BLaER1 treated with 17β-estradiol and CSF1 and Interleukin-3, amounts not matched to agents 10 nM and 100 nM (cell line): ENCODE measurements at regions not wholly inside any gene's neighbourhood (a gene's known extent, or its start where the extent isn't known, plus 50 kb on each side); places are given as distances from the start of the nearest gene placed in this dataset.
"Not testable (repeated sequence)": the region's sequence is repeated elsewhere in the genome, so short reads cannot be mapped to it uniquely, and the experiment has no call there.

Experiments
- H3K27ac ChIP-seq, 11 experiments: shearing (Covaris generic); formaldehyde crosslinking; 2 replicates each; pipeline ENCODE4 v1.8.1; 2022
- H3K27me3 ChIP-seq, 11 experiments: shearing (Covaris generic); formaldehyde crosslinking; 2 replicates each; pipeline ENCODE4 v1.8.1; 2022
- H3K36me3 ChIP-seq, 11 experiments: shearing (Covaris generic); formaldehyde crosslinking; 2 replicates each; pipeline ENCODE4 v1.8.1; 2022
- H3K4me1 ChIP-seq, 10 experiments: shearing (Covaris generic); formaldehyde crosslinking; 2 replicates each; pipeline ENCODE4 v1.8.1; 2022
- H3K4me2 ChIP-seq, 11 experiments: shearing (Covaris generic); formaldehyde crosslinking; 2 replicates each; pipeline ENCODE4 v1.8.1; 2022
- H3K4me3 ChIP-seq, 10 experiments: shearing (Covaris generic); formaldehyde crosslinking; 2 replicates each; pipeline ENCODE4 v1.8.1; 2022
- H3K9ac ChIP-seq, 11 experiments: shearing (Covaris generic); formaldehyde crosslinking; 2 replicates each; pipeline ENCODE4 v1.8.1; 2022
- H3K9me3 ChIP-seq, 11 experiments: shearing (Covaris generic); formaldehyde crosslinking; replicated peaks in 1 of 11; 2 replicates each; pipeline ENCODE4 v1.8.1; 2022
- H4K20me1 ChIP-seq, 11 experiments: shearing (Covaris generic); formaldehyde crosslinking; 2 replicates each; pipeline ENCODE4 v1.8.1; 2022
- Cebpa-rat ChIP-seq, 11 experiments: shearing (Covaris generic); IDR thresholded peaks; 2 replicates each; pipeline ENCODE4 v1.8.1; 2022

GRCh38 chr2:744088-744487 is 66.9 kb upstream of the TMEM18 start:
- Histone ChIP-seq H3K9me3 (peaks cover 0 to 6% (median 0%) of the 10 kb centered on the region in 11 experiments; a peak in 2 of 22 replicates), H3K9ac (no peak overlapping the region), H3K4me2 (no peak overlapping the region), H3K27me3 (peaks cover 0 to 24% (median 19%) of the 10 kb centered on the region in 11 experiments; a peak in 18 of 22 replicates), H3K36me3 (no peaks in the 10 kb centered on the region), H3K4me3 (no peak overlapping the region), H3K27ac (no peak overlapping the region), H3K4me1 (peaks cover 5 to 14% (median 11%) of the 10 kb centered on the region in 10 experiments; a peak in 16 of 20 replicates), H4K20me1 (no peaks in the 10 kb centered on the region; a peak in 1 of 22 replicates)
- TF ChIP-seq Cebpa-rat (IDR thresholded peaks at IDR 0.05): no peak

GRCh38 chr2:742221-742620 is 65.0 kb upstream of the TMEM18 start:
- no peak overlapping the region for H3K4me2 ChIP-seq
- peaks cover 5 to 14% (median 11%) of the 10 kb centered on the region in 10 experiments; a peak in 16 of 20 replicates for H3K4me1 ChIP-seq
- H3K27me3 ChIP-seq: peaks cover 0 to 24% (median 19%) of the 10 kb centered on the region in 11 experiments; a peak in 18 of 22 replicates
- no peaks in the 10 kb centered on the region for H3K36me3 ChIP-seq
- H4K20me1 ChIP-seq: no peaks in the 10 kb centered on the region; a peak in 1 of 22 replicates
- H3K9ac ChIP-seq: no peak overlapping the region
- no peak overlapping the region for H3K4me3 ChIP-seq
- TF ChIP-seq Cebpa-rat (IDR thresholded peaks at IDR 0.05): no peak
- H3K27ac ChIP-seq: no peak overlapping the region
- peaks cover 0 to 6% (median 0%) of the 10 kb centered on the region in 11 experiments; a peak in 2 of 22 replicates for H3K9me3 ChIP-seq

- peaks cover 0 to 24% (median 19%) of the 10 kb centered on the region in 11 experiments; a peak in 18 of 22 replicates for H3K27me3 ChIP-seq
- no peak overlapping the region for H3K27ac ChIP-seq
- peak overlapping the region in 1 of 10 experiments; percentile 64; a peak in 2 of 20 replicates for H3K4me3 ChIP-seq
- H3K4me1 ChIP-seq: peaks cover 5 to 14% (median 11%) of the 10 kb centered on the region in 10 experiments; a peak in 16 of 20 replicates
- peaks cover 0 to 6% (median 0%) of the 10 kb centered on the region in 11 experiments; a peak in 2 of 22 replicates for H3K9me3 ChIP-seq
- peak overlapping the region in 4 of 11 experiments; percentile 86 to 97 (median 92); a peak in 7 of 22 replicates for H3K4me2 ChIP-seq
- no peaks in the 10 kb centered on the region; a peak in 1 of 22 replicates for H4K20me1 ChIP-seq
- H3K36me3 ChIP-seq: no peaks in the 10 kb centered on the region
- no peak overlapping the region for H3K9ac ChIP-seq
- no peak for TF ChIP-seq Cebpa-rat (IDR thresholded peaks at IDR 0.05)
Measured at GRCh38 chr2:741195-741496, 63.9 kb upstream of the TMEM18 start.

GRCh38 chr2:740322-741194 is 63.4 kb upstream of the TMEM18 start:
- peak overlapping the region; percentile 62 to 80 (median 67) for H3K4me3 ChIP-seq

GRCh38 chr2:739864-740321 is 62.7 kb upstream of the TMEM18 start:
- peak overlapping the region; percentile 62 to 80 (median 67) for H3K4me3 ChIP-seq
- H4K20me1 ChIP-seq, H3K36me3 ChIP-seq, H3K9me3 ChIP-seq: not testable (repeated sequence)
- 0 out of 22 replicates have a peak overlapping the region, but pooled peaks of 1 of the 11 experiments have one; percentile 14 for H3K27ac ChIP-seq
- H3K4me1 ChIP-seq: peaks cover 5 to 19% (median 16%) of the 10 kb centered on the region in 10 experiments; a peak in 17 of 20 replicates
- H3K4me2 ChIP-seq: peak overlapping the region; percentile 84 to 99 (median 94)
- H3K9ac ChIP-seq: peak overlapping the region; percentile 30 to 71 (median 57); a peak in 20 of 22 replicates
- peaks cover 0 to 24% (median 19%) of the 10 kb centered on the region in 11 experiments; a peak in 18 of 22 replicates for H3K27me3 ChIP-seq

More at GRCh38 chr2:740322-741194, 63.4 kb upstream of the TMEM18 start:
- peaks cover 5 to 18% (median 16%) of the 10 kb centered on the region in 10 experiments; a peak in 17 of 20 replicates for H3K4me1 ChIP-seq
- peak overlapping the region; percentile 30 to 71 (median 57); a peak in 20 of 22 replicates for H3K9ac ChIP-seq
- not testable (repeated sequence) for H4K20me1 ChIP-seq, H3K9me3 ChIP-seq, H3K36me3 ChIP-seq
- peak overlapping the region; percentile 84 to 99 (median 94) for H3K4me2 ChIP-seq
- H3K27me3 ChIP-seq: peaks cover 0 to 24% (median 19%) of the 10 kb centered on the region in 11 experiments; a peak in 18 of 22 replicates
- 0 out of 22 replicates have a peak overlapping the region, but pooled peaks of 1 of the 11 experiments have one; percentile 14 for H3K27ac ChIP-seq

- Histone ChIP-seq H3K27me3 (peaks cover 0 to 16% (median 14%) of the 10 kb centered on the region in 11 experiments; a peak in 18 of 22 replicates), H3K9me3 (no peaks in the 10 kb centered on the region), H3K4me2 (no peak overlapping the region), H3K4me1 (peaks cover 5 to 19% (median 16%) of the 10 kb centered on the region in 10 experiments; a peak in 17 of 20 replicates), H4K20me1 (no peaks in the 10 kb centered on the region; a peak in 1 of 22 replicates), H3K9ac (no peak overlapping the region), H3K27ac (no peak overlapping the region), H3K36me3 (no peaks in the 10 kb centered on the region), H3K4me3 (no peak overlapping the region)
- no peak for TF ChIP-seq Cebpa-rat (IDR thresholded peaks at IDR 0.05)
Measured at GRCh38 chr2:736939-737338, 59.7 kb upstream of the TMEM18 start.

GRCh38 chr2:735670-736218 is 58.5 kb upstream of the TMEM18 start:
- Histone ChIP-seq H3K9ac (no peak overlapping the region), H3K36me3 (no peaks in the 10 kb centered on the region), H3K27me3 (peaks cover 0 to 4% (median 2%) of the 10 kb centered on the region in 11 experiments; a peak in 12 of 22 replicates), H4K20me1 (no peaks in the 10 kb centered on the region; a peak in 1 of 22 replicates), H3K4me2 (peak overlapping the region in 7 of 11 experiments; percentile 16 to 43 (median 21); a peak in 8 of 22 replicates), H3K4me3 (no peak overlapping the region), H3K9me3 (no peaks in the 10 kb centered on the region), H3K27ac (no peak overlapping the region), H3K4me1 (peaks cover 5 to 18% (median 16%) of the 10 kb centered on the region in 10 experiments; a peak in 17 of 20 replicates)
- no peak for TF ChIP-seq Cebpa-rat (IDR thresholded peaks at IDR 0.05)

- Histone ChIP-seq H3K27me3 (no peaks in the 10 kb centered on the region), H4K20me1 (no peaks in the 10 kb centered on the region), H3K4me1 (peaks cover 0 to 11% (median 8%) of the 10 kb centered on the region in 10 experiments; a peak in 12 of 20 replicates), H3K4me2 (no peak overlapping the region), H3K9ac (no peak overlapping the region), H3K9me3 (no peaks in the 10 kb centered on the region), H3K27ac (no peak overlapping the region), H3K4me3 (no peak overlapping the region), H3K36me3 (no peaks in the 10 kb centered on the region)
- TF ChIP-seq Cebpa-rat (IDR thresholded peaks at IDR 0.05): no peak
Measured at GRCh38 chr2:734496-734895, 57.3 kb upstream of the TMEM18 start.

GRCh38 chr2:733495-733894 is 56.3 kb upstream of the TMEM18 start:
- no peaks in the 10 kb centered on the region for H3K27me3 ChIP-seq
- H3K36me3 ChIP-seq: no peaks in the 10 kb centered on the region
- H4K20me1 ChIP-seq: no peaks in the 10 kb centered on the region
- H3K9me3 ChIP-seq: no peaks in the 10 kb centered on the region
- H3K9ac ChIP-seq: no peak overlapping the region
- TF ChIP-seq Cebpa-rat (IDR thresholded peaks at IDR 0.05): no peak
- H3K4me2 ChIP-seq: no peak overlapping the region
- no peak overlapping the region for H3K4me3 ChIP-seq
- H3K4me1 ChIP-seq: peaks cover 0 to 20% (median 16%) of the 10 kb centered on the region in 10 experiments; a peak in 14 of 20 replicates
- H3K27ac ChIP-seq: no peak overlapping the region
